ENCODE measurements at regions not wholly inside any gene's neighbourhood (a gene's known extent, or its start where the extent isn't known, plus 50 kb on each side); places are given as distances from the start of the nearest gene placed in this dataset.

DNA sequence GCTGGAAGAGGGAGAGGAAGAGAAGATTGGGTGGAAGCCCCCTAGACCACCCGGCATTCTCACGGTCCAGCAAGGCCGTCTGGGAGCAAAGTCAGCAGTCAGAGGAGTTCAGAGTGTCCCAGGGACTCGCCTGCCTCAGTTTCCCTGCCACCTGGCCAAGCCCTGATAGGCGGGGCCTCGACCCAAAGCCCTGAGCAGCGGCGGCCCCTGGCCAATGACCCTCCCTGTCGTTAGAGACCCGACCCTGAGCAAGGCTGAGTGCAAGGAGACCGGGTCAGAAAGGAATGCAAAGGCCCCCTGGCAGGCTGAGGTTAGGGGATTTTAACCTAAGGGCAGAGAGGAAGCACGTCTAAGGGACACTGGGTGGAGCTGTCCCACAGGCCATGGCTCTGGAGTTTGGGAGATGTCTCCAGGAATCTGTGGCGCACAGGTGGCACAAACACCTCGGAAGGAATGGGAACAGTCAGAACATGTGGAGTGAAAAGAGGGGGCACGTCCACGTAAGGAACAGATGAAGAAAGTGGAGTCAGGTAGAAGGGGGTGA, 196.8 kb upstream of the PDE1C start:
- Histone ChIP-seq H3K4me1 (ENCODE audit: control insufficient read depth in 2 of 3, insufficient read depth in 2 of 3, low read depth in 1 of 3, low read length in 3 of 3) (no peaks in the 10 kb centered on the region), H3K36me3 (ENCODE audit: control insufficient read depth in 2 of 3, insufficient read depth in 3 of 3, low read length in 3 of 3) (no peaks in the 10 kb centered on the region), H3K4me3 (ENCODE audit: low read length in 3 of 3) (no peak overlapping the region), H3K27me3 (ENCODE audit: control insufficient read depth, insufficient read depth, low read length) (no peaks in the 10 kb centered on the region), H3K9ac (ENCODE audit: low read length in 3 of 3) (no peak overlapping the region), H3K9me3 (ENCODE audit: control insufficient read depth in 2 of 3, insufficient read depth in 1 of 3, low read length in 3 of 3) (no peaks in the 10 kb centered on the region), H3K27ac (ENCODE audit: low read depth in 2 of 2, low read length in 2 of 2) (no peak overlapping the region)
- intact Hi-C loops (cut with DNase I): no loop called here
- TF ChIP-seq CTCF (IDR thresholded peaks at IDR 0.05; ENCODE audit: borderline replicate concordance, extremely low read depth, insufficient read depth): no peak
- FAIRE-seq (no peak), DNase-seq (no peak)

DNA sequence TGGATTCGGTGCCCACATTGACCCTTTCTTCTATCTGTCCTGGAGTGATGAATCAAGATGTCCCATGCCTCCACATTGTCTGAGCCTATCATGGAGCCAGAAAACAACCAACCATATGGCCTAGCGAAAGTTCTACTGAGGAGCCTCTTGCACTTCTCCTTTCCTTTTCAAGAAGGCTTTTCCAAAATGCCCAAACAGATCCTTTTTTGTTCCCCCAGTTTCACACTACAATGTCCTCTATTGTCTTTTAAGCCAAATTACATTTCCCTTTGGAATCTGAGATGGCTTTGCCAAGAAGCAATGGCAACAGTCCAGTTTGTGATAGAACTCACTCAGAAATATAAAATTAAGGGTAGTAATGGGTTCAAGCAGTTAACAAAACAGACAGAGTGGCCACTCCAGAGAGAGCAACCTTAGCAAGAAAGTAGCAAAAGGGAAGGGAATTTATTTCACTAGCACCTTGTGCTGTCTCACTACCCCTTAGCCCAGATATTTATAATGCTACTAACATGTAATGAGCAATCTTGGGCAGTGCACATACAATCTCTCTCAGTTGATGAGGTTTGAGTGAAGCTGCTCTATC, 194.6 kb upstream of the PDE1C start:
- FAIRE-seq (no peak), DNase-seq (no peak)
- Histone ChIP-seq H3K9me3 (ENCODE audit: control insufficient read depth in 2 of 3, insufficient read depth in 1 of 3, low read length in 3 of 3) (no peaks in the 10 kb centered on the region), H3K27me3 (ENCODE audit: control insufficient read depth, insufficient read depth, low read length) (no peaks in the 10 kb centered on the region), H3K27ac (ENCODE audit: low read depth in 2 of 2, low read length in 2 of 2) (no peak overlapping the region), H3K9ac (ENCODE audit: low read length in 3 of 3) (no peak overlapping the region), H3K4me1 (ENCODE audit: control insufficient read depth in 2 of 3, insufficient read depth in 2 of 3, low read depth in 1 of 3, low read length in 3 of 3) (no peaks in the 10 kb centered on the region), H3K4me3 (ENCODE audit: low read length in 3 of 3) (no peak overlapping the region), H3K36me3 (ENCODE audit: control insufficient read depth in 2 of 3, insufficient read depth in 3 of 3, low read length in 3 of 3) (no peaks in the 10 kb centered on the region)
- no peak for TF ChIP-seq CTCF (IDR thresholded peaks at IDR 0.05; ENCODE audit: borderline replicate concordance, extremely low read depth, insufficient read depth)
- intact Hi-C loops (cut with DNase I): no loop called here

- H3K4me1 ChIP-seq (ENCODE audit: control insufficient read depth in 2 of 3, insufficient read depth in 2 of 3, low read depth in 1 of 3, low read length in 3 of 3): no peaks in the 10 kb centered on the region
- intact Hi-C loops (cut with DNase I): no loop called here
- H3K27me3 ChIP-seq (ENCODE audit: control insufficient read depth, insufficient read depth, low read length): no peaks in the 10 kb centered on the region
- H3K27ac ChIP-seq (ENCODE audit: low read depth in 2 of 2, low read length in 2 of 2): no peak overlapping the region
- H3K36me3 ChIP-seq (ENCODE audit: control insufficient read depth in 2 of 3, insufficient read depth in 3 of 3, low read length in 3 of 3): no peaks in the 10 kb centered on the region
- H3K9ac ChIP-seq (ENCODE audit: low read length in 3 of 3): no peak overlapping the region
- no peaks in the 10 kb centered on the region for H3K9me3 ChIP-seq (ENCODE audit: control insufficient read depth in 2 of 3, insufficient read depth in 1 of 3, low read length in 3 of 3)
- FAIRE-seq: no peak
- DNase-seq: no peak
- TF ChIP-seq CTCF (IDR thresholded peaks at IDR 0.05; ENCODE audit: borderline replicate concordance, extremely low read depth, insufficient read depth): no peak
- H3K4me3 ChIP-seq (ENCODE audit: low read length in 3 of 3): no peak overlapping the region
Observed at GRCh38 chr7:32263611-32264010, 193.4 kb upstream of the PDE1C start.

DNA sequence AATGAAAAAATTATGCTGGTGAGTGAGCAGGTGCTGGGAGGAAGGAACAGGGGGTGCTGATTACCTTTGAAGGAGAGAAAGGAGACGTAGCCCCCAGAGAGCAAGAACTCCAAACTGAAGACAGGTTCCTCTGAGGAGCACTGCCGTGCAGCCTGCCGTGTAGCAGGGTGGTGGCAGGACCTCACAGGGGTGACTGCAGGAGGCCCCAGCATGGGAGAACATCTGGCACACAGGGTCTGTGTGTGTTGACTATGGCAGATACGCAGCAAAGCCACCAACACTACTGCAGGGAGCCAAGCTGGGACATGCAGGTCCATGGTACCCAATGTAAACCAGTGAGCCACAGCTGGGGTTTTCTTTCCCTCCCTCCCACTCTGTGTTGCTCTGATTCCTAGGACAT, 192.1 kb upstream of the PDE1C start:
- no peaks in the 10 kb centered on the region for H3K4me1 ChIP-seq (ENCODE audit: control insufficient read depth in 2 of 3, insufficient read depth in 2 of 3, low read depth in 1 of 3, low read length in 3 of 3)
- FAIRE-seq (no peak), DNase-seq (no peak)
- no peaks in the 10 kb centered on the region for H3K9me3 ChIP-seq (ENCODE audit: control insufficient read depth in 2 of 3, insufficient read depth in 1 of 3, low read length in 3 of 3)
- H3K27me3 ChIP-seq (ENCODE audit: control insufficient read depth, insufficient read depth, low read length): no peaks in the 10 kb centered on the region
- no peak overlapping the region for H3K4me3 ChIP-seq (ENCODE audit: low read length in 3 of 3)
- no peak for TF ChIP-seq CTCF (IDR thresholded peaks at IDR 0.05; ENCODE audit: borderline replicate concordance, extremely low read depth, insufficient read depth)
- H3K36me3 ChIP-seq (ENCODE audit: control insufficient read depth in 2 of 3, insufficient read depth in 3 of 3, low read length in 3 of 3): no peaks in the 10 kb centered on the region
- no peak overlapping the region for H3K27ac ChIP-seq (ENCODE audit: low read depth in 2 of 2, low read length in 2 of 2)
- intact Hi-C loops (cut with DNase I): no loop called here
- no peak overlapping the region for H3K9ac ChIP-seq (ENCODE audit: low read length in 3 of 3)
